ENCODE measurements at regions not wholly inside any gene's neighbourhood (a gene's known extent, or its start where the extent isn't known, plus 50 kb on each side); places are given as distances from the start of the nearest gene placed in this dataset.
A peak's percentile ranks its signal among the peaks of the same experiment; 100 is the strongest.

DNA sequence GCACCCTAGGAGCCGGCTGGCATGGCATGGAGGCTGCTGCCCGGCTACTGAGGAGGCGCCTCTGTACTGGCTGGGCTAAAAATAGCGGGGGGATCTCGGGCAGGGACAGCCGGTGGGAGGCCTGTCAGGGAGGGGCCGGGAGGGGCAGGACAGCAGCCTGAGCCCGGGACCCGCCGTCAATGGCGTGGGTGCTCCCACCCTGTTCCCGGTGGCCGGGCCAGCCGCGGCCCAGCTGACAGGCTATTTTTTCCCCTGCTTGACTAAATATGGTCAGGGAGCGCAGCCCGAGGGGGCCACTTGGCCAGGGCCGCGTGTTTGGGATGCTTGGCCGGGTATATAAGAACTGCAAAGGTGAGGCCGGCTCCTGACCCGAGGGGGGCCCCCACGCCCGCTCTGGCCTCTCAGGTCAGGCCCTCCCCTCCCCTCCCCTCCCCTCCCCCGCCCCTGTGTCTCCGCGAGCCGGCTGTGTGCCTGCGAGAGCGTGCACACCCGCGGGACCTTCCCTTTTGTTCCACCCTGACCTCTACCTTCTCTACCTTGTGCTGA is 74.4 kb upstream of the GATA5 start:
- TF ChIP-seq, protein P1, sequence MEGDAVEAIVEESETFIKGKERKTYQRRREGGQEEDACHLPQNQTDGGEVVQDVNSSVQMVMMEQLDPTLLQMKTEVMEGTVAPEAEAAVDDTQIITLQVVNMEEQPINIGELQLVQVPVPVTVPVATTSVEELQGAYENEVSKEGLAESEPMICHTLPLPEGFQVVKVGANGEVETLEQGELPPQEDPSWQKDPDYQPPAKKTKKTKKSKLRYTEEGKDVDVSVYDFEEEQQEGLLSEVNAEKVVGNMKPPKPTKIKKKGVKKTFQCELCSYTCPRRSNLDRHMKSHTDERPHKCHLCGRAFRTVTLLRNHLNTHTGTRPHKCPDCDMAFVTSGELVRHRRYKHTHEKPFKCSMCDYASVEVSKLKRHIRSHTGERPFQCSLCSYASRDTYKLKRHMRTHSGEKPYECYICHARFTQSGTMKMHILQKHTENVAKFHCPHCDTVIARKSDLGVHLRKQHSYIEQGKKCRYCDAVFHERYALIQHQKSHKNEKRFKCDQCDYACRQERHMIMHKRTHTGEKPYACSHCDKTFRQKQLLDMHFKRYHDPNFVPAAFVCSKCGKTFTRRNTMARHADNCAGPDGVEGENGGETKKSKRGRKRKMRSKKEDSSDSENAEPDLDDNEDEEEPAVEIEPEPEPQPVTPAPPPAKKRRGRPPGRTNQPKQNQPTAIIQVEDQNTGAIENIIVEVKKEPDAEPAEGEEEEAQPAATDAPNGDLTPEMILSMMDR (IDR thresholded peaks at IDR 0.05): no peak
- no peak for TF ChIP-seq POLR2AphosphoS5 (IDR thresholded peaks at IDR 0.05; ENCODE audit: low read depth, low read length)
- TF ChIP-seq, protein P2, sequence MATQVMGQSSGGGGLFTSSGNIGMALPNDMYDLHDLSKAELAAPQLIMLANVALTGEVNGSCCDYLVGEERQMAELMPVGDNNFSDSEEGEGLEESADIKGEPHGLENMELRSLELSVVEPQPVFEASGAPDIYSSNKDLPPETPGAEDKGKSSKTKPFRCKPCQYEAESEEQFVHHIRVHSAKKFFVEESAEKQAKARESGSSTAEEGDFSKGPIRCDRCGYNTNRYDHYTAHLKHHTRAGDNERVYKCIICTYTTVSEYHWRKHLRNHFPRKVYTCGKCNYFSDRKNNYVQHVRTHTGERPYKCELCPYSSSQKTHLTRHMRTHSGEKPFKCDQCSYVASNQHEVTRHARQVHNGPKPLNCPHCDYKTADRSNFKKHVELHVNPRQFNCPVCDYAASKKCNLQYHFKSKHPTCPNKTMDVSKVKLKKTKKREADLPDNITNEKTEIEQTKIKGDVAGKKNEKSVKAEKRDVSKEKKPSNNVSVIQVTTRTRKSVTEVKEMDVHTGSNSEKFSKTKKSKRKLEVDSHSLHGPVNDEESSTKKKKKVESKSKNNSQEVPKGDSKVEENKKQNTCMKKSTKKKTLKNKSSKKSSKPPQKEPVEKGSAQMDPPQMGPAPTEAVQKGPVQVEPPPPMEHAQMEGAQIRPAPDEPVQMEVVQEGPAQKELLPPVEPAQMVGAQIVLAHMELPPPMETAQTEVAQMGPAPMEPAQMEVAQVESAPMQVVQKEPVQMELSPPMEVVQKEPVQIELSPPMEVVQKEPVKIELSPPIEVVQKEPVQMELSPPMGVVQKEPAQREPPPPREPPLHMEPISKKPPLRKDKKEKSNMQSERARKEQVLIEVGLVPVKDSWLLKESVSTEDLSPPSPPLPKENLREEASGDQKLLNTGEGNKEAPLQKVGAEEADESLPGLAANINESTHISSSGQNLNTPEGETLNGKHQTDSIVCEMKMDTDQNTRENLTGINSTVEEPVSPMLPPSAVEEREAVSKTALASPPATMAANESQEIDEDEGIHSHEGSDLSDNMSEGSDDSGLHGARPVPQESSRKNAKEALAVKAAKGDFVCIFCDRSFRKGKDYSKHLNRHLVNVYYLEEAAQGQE (IDR thresholded peaks at IDR 0.05; ENCODE audit: insufficient read depth in 1 of 2, low read depth in 2 of 2, low read length in 1 of 2): no peak
- 0 out of 2 replicates have a peak, but pooled peaks have one; percentile 59 for TF ChIP-seq SIN3A (IDR thresholded peaks at IDR 0.05; ENCODE audit: borderline replicate concordance, insufficient read depth, low read depth, low read length)
- no peak for TF ChIP-seq TCF7L2 (IDR thresholded peaks at IDR 0.05; ENCODE audit: low read depth, low read length)
